K562 (cell line): ENCODE measurements at regions not wholly inside any gene's neighbourhood (a gene's known extent, or its start where the extent isn't known, plus 50 kb on each side); places are given as distances from the start of the nearest gene placed in this dataset.

ENCODE experiments used
- BRD4 ChIP-seq: fragments of 200-600 bp; sonication (generic); IDR thresholded peaks from 2 replicates; pipeline ENCODE4 v1.6.1; 2017; ENCODE audit warnings: inconsistent platforms
- CLOCK ChIP-seq: fragments of 250-450 bp; sonication (Bioruptor Pico); IDR thresholded peaks from 2 replicates; pipeline ENCODE4 v1.4.0; 2020; ENCODE audit warnings: mild to moderate bottlenecking, moderate library complexity, borderline replicate concordance
- EZH2 ChIP-seq: IDR thresholded peaks from 2 replicates; pipeline ENCODE4 v1.6.1; 2012; ENCODE audit warnings: low read depth, mild to moderate bottlenecking, inconsistent platforms, low read length, borderline replicate concordance
- HOXB6 ChIP-seq: fragments of 250-450 bp; sonication (Bioruptor Pico); IDR thresholded peaks from 2 replicates; pipeline ENCODE4 v1.5.1; 2022; ENCODE audit warnings: mild to moderate bottlenecking, borderline replicate concordance
- MGA ChIP-seq: fragments of 450-650 bp; IDR thresholded peaks from 2 replicates; pipeline ENCODE4 v1.6.1; 2016; ENCODE audit warnings: mild to moderate bottlenecking, moderate library complexity
- PRPF4 ChIP-seq: fragments of 200-400 bp; formaldehyde crosslinking; IDR thresholded peaks from one replicate; pipeline ENCODE4 v1.6.1; 2017; ENCODE audit warnings: low read length, low read depth, mild to moderate bottlenecking; ENCODE audit not compliant: insufficient read depth, poor library complexity, severe bottlenecking
- SRSF3 ChIP-seq: fragments of 200-400 bp; formaldehyde crosslinking; IDR thresholded peaks from 2 replicates; pipeline ENCODE4 v1.6.1; 2016; ENCODE audit warnings: mild to moderate bottlenecking, low read length, moderate library complexity; ENCODE audit not compliant: insufficient read depth
- ZNF12 ChIP-seq: sonication (generic); formaldehyde crosslinking; IDR thresholded peaks from 2 replicates; pipeline ENCODE4 v1.4.0; 2020; ENCODE audit warnings: mild to moderate bottlenecking, missing genetic modification reagents
- ZNF239 ChIP-seq: fragments of 250-450 bp; sonication (Bioruptor Pico); IDR thresholded peaks from 2 replicates; pipeline ENCODE4 v1.4.0; 2020; ENCODE audit warnings: mild to moderate bottlenecking
- ZNF512 ChIP-seq: IDR thresholded peaks from 2 replicates; pipeline ENCODE4 v1.6.1; 2016; ENCODE audit warnings: missing genetic modification characterization, missing compliant biosample characterization

GRCh38 chr2:180481998-180482397, 474.9 kb upstream of the CWC22 start (continued):
- TF ChIP-seq MGA = no peak
- TF ChIP-seq PRPF4 = no peak
- no peak for TF ChIP-seq BRD4
- no peak for TF ChIP-seq HOXB6 (CRISPR knock-in tag)
- TF ChIP-seq ZNF512 = no peak
- no peak for TF ChIP-seq SRSF3
- no peak for TF ChIP-seq CLOCK (CRISPR knock-in tag)
- TF ChIP-seq EZH2 = no peak
- TF ChIP-seq ZNF239 = no peak
- no peak for TF ChIP-seq ZNF12 (CRISPR knock-in tag)
